KOPT-K1 (cell line): ENCODE measurements at regions not wholly inside any gene's neighbourhood (a gene's known extent, or its start where the extent isn't known, plus 50 kb on each side); places are given as distances from the start of the nearest gene placed in this dataset.

Experiments
- H3K27ac ChIP-seq: fragments of 200-600 bp; sonication (generic); 2 replicates; pipeline ENCODE4 v1.5.1; 2016; ENCODE audit warnings: antibody characterized with exemption, mild to moderate bottlenecking, low read depth, low read length; ENCODE audit not compliant: poor library complexity, severe bottlenecking
- H3K36me3 ChIP-seq: fragments of 200-600 bp; sonication (generic); 2 replicates; pipeline ENCODE4 v1.5.1; 2017; ENCODE audit warnings: antibody characterized with exemption, mild to moderate bottlenecking, low read length, moderate library complexity; ENCODE audit not compliant: insufficient read depth
- H3K9me3 ChIP-seq: fragments of 200-600 bp; sonication (generic); 2 replicates; pipeline ENCODE4 v1.5.1; 2017; ENCODE audit warnings: antibody characterized with exemption, low read length, mild to moderate bottlenecking; ENCODE audit not compliant: insufficient read depth, poor library complexity, severe bottlenecking

DNA sequence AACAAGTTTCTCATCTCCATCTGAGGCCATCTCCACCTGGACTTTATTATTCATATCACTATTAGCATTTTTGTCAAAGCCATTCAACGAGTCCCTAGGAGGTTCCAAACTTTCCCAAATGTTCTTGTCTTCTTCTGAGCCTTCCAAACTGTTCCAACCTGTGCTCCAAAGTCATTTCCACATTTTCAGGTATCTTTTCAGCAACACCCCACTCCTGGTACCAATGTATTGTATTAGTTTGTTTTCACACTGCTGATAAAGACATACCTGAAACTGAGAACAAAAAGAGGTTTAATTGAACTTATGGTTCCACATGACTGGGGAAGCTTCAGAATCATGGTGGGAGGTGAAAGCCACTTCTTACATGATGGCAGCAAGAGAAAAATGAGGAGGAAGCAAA lies 385.4 kb upstream of the GATB start:
- Histone ChIP-seq H3K9me3 (peaks cover 42% of the 10 kb centered on the region), H3K36me3 (no peaks in the 10 kb centered on the region), H3K27ac (no peak overlapping the region)

DNA sequence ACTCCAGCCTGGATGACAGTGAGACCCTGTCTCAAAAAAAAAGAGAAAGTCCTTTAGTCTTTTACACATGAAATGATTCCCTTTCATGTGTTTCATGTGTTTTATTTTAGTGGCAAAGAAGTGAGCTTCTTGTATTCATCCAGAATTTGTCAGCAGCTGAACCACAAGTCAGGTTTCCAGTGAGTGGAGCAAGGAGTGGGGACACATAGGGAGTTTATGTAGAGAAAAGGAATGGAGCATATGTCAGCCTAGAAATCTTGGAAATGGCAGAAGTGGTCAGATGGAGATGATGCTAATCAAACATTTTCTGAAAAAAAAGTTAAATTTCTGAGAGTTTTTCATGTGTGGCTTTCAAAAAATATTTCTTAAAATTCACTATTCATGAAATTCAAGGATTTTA lies 383.0 kb upstream of the GATB start:
- H3K36me3 ChIP-seq = no peaks in the 10 kb centered on the region
- H3K9me3 ChIP-seq = peaks cover 47% of the 10 kb centered on the region
- no peak overlapping the region for H3K27ac ChIP-seq

DNA sequence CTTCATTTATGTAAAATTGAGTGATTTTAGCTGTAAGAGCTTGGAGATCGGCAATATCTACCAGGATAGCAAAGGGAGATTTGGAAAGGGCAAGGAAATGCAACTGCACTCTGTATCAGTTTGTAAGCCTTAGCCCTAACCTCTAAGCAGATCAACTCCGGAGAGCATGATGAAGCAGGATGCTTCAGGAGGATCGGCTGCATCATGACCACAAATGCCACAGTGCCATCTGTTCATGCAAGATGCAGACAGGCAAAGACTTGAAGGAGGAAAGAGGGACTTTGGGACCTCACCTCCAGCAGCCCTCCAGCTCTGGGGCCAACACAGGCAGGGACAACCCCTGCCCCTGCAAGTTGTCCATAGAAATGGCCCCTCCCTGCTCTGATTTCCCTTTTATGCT lies 377.6 kb upstream of the GATB start:
- H3K27ac ChIP-seq = peak overlapping the region; percentile 79
- peaks cover 5% of the 10 kb centered on the region for H3K9me3 ChIP-seq
- no peaks in the 10 kb centered on the region for H3K36me3 ChIP-seq

DNA sequence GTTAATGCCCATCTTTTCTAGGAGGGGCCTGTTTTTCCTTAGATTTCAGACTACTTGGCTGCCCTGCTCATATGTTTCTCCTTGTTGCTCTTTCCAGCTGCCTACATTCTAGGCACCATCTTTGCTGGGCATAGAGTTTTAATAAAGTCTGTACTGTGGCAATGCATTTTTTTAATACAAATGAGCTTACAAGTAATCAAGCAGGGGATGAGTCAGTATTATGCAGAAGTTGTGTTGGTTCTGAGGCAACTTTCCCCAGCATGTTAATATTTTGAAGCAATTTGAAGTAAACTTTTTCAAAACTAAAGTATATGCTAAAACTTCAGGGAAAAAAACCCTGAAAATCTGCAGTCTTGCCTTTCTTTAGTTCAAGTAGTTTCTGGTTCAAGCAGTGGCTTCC lies 372.0 kb upstream of the GATB start:
- Histone ChIP-seq H3K27ac (no peak overlapping the region), H3K9me3 (peaks cover 14% of the 10 kb centered on the region), H3K36me3 (no peaks in the 10 kb centered on the region)

DNA sequence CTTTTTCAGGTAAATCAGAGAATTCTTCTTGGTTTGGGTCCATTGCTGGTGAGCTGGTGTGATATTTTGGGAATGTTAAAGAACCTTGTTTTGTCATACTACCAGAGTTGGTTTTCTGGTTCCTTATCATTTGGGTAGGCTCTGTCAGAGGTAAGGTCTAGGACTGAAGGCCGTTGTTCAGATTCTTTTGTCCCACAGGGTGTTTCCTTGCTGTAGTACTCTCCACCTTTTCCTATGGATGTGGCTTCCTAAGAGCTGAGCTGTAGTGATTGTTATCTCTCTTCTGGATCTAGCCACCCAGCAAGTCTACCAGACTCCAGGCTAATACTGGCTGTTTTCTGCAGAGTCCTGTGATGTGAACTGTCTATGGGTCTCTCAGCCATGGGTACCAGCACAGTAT lies 367.5 kb upstream of the GATB start:
- no peaks in the 10 kb centered on the region for H3K36me3 ChIP-seq
- peaks cover 47% of the 10 kb centered on the region for H3K9me3 ChIP-seq
- H3K27ac ChIP-seq = no peak overlapping the region

DNA sequence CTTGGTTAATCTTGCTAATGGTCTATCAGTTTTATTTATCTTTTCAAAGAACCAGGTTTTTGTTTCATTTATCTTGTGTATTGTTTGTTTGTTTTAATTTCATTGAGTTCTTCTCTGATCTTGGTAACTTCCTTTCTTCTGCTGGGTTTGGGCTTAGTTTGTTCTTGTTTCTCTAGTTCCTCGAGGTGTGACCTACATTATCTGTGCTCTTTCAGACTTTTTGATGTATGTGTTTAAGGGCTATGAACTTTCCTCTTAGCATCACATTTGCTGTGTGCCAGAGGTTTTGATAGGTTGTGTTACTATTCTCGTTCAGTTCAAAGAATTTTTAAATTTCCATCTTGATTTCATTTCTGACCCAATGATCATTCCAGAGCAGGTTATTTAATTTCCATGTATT lies 365.4 kb upstream of the GATB start:
- Histone ChIP-seq H3K27ac (no peak overlapping the region), H3K9me3 (peaks cover 60% of the 10 kb centered on the region), H3K36me3 (no peaks in the 10 kb centered on the region)

DNA sequence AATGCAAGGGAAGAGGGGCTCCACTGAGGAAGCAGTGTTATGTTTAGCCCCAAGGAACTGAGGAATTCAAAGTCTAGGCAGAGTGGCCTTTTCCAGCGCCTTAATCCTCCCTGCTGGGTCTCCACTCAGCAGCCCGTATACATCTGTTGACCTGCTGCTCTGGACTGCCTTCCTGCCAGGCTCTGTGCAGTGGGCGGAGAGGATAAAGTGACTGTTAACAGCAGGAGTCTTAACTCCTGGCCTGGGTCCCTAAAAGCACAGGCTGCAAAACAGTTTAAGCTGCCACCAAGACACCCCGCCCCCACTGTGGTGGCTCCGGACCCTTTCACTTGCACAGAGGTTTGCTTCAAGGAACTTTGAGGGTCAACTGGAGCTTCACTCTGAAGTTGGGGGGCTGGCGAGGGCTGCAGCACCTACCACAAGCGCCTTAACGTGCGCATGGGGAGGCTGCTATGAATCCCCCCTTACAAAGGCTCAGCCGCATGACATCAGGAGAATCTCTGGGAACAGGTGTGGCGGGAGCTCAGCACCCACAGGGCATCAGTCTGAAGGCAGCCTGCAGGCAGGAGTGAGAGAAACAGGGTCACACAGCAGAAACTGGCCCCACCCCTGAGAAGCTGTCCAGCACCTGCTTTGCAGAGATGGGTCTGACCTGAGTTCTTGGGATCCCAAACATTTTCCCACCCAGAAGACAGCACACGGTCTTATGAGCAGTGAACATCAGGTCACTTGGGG lies 358.2 kb upstream of the GATB start:
- no peak overlapping the region for H3K27ac ChIP-seq
- H3K36me3 ChIP-seq = no peaks in the 10 kb centered on the region
- peaks cover 24% of the 10 kb centered on the region for H3K9me3 ChIP-seq

DNA sequence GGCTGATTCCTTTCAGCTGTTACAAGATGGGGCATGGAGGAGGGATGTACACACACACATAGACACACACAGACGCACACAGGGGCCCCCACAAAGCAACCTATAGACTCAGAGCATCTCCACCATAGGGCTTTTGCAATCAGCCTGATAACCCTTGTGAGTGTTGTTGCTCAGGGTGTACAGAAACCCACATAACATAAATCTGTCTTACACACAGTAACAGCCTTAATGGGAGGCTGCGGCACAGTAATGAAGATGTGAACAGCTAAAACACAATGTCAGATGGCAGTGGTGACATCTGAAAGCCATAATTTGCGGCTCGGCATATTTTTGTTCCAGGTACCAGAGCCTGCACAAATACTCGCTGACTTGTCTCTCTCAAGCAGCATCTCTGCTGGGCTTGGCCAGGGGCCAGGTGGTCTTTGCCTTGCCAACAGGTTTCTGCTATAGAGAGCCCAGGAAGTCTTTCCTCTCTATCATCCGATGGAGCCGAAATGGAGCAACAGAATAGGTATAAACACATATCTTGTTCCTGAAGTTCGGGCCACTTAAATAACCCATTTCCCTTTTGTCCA lies 357.2 kb upstream of the GATB start:
- H3K27ac ChIP-seq = no peak overlapping the region
- H3K36me3 ChIP-seq = no peaks in the 10 kb centered on the region
- H3K9me3 ChIP-seq = peaks cover 20% of the 10 kb centered on the region

DNA sequence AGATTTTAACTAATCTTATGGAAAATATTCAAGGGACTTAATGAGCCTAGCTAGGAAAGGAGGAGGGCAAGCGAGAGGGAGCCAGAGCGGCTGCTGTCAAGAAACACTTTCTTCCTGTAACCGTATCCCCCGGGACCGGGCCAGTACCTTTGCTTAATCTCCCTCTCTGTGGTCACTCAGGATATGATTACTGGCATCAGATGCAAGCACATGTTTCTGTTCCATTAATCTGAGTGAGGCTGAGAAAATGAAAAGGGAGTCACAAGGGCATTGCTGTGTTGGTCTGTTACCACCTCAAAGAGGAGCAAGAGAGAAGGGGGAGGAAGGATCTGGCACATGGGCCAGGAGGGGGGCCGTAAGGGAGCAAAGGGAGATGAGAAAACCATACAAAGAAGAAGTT lies 356.7 kb upstream of the GATB start:
- no peak overlapping the region for H3K27ac ChIP-seq
- H3K9me3 ChIP-seq = peaks cover 20% of the 10 kb centered on the region
- no peaks in the 10 kb centered on the region for H3K36me3 ChIP-seq

DNA sequence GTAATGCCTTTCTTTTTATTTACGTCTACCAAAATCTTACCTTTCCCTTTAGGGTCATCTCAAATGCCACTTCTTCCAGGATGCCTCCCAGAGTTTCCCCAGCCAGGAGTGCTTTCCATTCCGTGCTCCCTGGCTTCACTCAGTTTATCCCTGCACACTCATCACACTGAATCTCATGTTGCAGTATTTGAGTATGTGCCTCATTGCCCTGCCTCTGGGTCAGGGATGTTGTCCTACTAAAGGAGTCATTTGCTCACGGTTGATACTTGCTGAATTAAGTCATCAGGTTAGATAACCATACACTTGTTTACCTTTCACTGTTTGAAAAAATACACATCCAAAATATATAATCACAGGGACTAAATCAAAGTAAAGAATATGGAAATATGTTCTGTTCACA lies 356.2 kb upstream of the GATB start:
- H3K36me3 ChIP-seq = no peaks in the 10 kb centered on the region
- no peak overlapping the region for H3K27ac ChIP-seq
- H3K9me3 ChIP-seq = peaks cover 15% of the 10 kb centered on the region

DNA sequence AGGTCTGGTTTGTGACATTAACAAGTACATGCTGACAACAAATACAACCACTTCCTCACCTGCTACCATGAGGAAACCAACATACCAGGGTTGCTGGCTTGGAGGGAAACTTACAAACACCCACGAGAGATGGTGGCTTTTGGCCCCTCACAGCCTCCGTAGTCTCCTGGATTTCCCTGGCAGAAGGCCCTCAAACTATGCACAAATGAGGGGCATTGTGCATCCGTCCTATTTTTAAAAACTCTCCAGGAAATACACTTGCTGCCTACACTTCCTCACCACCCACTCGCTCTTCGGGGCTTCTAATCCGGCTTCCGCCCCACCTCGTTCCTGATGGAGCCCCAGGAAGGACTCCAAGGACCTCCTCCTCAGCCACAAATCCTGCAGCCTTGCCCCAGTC lies 355.0 kb upstream of the GATB start:
- Histone ChIP-seq H3K9me3 (peaks cover 2% of the 10 kb centered on the region), H3K27ac (peak overlapping the region; percentile 51), H3K36me3 (no peaks in the 10 kb centered on the region)

DNA sequence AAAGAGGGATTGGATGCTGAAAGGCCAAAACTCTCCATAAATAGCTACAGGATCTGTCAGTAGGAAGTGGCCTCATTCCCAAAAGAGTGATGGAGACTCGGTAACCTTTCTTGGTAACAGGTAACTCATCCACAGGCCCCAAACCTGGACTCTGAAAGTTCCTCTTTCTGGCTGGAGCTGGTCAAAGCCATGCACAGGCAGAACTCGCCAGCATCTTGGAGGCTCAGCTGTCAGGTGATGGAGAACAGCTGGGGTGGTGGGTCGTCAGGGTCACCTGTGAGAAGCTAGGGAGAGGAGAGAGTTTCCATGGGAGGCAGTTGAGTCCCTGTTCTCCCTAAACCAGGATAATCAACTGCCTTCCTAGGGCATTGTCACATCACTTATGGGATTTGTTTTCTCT lies 354.3 kb upstream of the GATB start:
- H3K36me3 ChIP-seq = no peaks in the 10 kb centered on the region
- peak overlapping the region; percentile 51 for H3K27ac ChIP-seq
- H3K9me3 ChIP-seq = no peaks in the 10 kb centered on the region

DNA sequence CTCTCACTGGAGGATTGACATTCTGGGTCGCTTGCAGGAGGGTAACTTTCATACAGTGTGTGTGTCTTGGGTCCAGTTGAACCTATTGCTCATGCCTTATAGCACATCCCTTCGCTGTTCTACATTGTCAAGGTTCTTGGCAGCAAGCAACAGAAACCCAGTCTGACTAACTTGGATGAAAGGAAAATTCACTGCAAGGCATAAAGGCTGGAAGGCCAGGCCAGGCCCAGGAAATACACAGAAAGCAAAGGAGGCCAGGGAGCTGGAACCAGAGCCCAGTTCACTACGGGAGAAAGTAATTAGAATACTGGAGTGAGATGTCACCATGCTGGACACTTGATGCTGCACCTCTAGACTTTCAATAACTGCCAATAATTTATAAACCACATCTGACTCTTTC lies 353.8 kb upstream of the GATB start:
- H3K9me3 ChIP-seq = no peaks in the 10 kb centered on the region
- H3K27ac ChIP-seq = peak overlapping the region; percentile 51
- no peaks in the 10 kb centered on the region for H3K36me3 ChIP-seq

DNA sequence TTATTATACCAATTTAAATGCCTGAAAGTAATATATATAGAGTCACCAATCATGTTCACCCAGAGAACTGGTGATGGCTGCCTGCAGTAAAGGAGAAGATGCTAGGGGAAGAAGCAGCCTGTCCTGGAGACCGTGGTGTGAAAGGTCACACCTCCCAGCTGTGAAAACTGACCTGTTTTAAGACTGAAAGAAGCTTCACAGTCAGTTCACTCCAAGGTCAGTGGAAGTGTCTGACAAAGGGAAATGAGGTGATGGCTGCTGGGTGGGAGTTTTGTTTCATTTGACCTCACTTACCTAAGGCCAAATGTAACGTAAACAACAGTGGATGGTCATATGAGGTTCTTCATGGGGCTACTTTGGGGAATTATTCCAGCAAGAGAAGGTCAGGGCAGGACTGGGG lies 352.1 kb upstream of the GATB start:
- no peak overlapping the region for H3K27ac ChIP-seq
- no peaks in the 10 kb centered on the region for H3K9me3 ChIP-seq
- no peaks in the 10 kb centered on the region for H3K36me3 ChIP-seq

DNA sequence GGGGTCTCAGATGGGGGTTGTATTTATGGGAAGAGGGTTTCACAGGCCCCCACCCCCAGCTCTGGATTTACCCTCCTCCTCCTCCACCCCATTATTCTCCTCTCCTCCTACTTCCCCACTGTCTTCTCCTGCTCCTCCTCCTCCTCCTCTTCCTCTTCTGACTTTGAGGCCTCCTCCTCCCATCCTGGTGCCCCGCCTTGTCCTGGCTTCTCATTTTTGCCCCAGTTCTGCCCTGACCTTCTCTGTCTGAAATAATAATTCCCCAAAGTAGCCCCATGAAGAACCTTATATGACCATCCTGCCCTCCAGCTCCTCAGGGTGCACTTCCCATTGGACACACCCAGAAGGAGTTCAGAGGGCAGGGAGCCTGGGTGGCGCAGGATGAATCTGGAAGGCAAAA lies 351.4 kb upstream of the GATB start:
- no peaks in the 10 kb centered on the region for H3K36me3 ChIP-seq
- H3K9me3 ChIP-seq = no peaks in the 10 kb centered on the region
- H3K27ac ChIP-seq = no peak overlapping the region

DNA sequence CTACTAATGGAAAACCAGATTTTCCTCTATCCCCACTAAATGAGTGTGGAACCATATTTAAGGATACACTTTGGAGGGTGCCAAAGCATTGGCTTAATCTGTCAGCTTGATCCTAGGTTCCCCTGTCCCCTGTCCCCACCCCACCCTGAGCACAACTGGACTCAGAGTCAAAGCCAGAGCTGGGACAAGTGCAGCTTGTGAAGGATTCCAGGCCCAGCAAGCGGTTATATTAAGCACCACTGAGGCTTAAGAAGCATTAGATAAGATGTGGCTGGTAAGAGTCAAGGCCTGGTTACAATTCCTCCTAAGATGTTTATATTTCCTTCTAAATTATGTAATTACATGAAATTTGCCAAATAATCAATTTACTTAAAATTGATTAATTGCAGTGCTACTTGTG lies 350.0 kb upstream of the GATB start:
- Histone ChIP-seq H3K9me3 (no peaks in the 10 kb centered on the region), H3K27ac (no peak overlapping the region), H3K36me3 (no peaks in the 10 kb centered on the region)
